AG09319 (cell line): ENCODE measurements at regions not wholly inside any gene's neighbourhood (a gene's known extent, or its start where the extent isn't known, plus 50 kb on each side); places are given as distances from the start of the nearest gene placed in this dataset.
A peak's percentile ranks its signal among the peaks of the same experiment; 100 is the strongest.

Experiments
- DNase-seq: peaks from one replicate; pipeline ENCODE4 v3.0.0-alpha.2; 2010; ENCODE audit warnings: low read depth; ENCODE audit errors: extremely low read depth
- CTCF ChIP-seq: IDR thresholded peaks from 2 replicates; pipeline ENCODE4 v1.5.1; 2011; ENCODE audit warnings: low read depth, mild to moderate bottlenecking, inconsistent platforms, low read length, moderate library complexity

DNA sequence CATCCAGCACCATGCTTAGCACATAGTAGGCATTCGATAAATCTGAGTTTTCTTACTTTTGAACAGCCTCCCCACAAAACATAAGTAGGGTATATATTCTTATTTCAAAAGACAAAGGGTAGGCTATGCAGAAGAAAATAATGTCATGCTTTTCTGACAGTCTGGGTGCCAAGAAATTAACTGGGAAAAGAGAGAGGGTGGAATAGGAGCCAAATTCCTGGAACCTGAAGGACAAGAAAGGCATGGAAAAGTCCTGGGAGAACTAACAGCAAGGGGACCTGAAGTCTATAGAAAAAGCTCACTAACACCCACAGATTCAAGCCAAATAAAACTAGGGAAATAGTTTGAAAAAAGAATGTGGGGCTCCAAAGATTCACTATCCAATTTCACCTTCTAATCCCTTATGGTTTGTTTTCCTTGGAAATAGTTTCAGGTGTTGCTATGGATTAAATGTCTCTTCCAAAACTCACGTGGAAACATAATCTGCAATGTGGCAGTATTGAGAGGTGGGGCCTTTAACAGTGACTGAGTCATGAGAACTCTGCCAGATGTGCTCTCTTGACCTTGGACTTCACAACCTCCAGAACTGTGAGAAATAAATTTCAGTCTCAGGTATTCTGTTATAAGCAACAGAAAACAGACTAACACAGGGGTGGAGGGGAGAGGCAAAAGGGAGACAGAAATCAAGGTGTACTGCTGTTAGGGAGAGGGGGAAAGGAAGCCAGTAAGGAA, 173.3 kb upstream of the ARHGEF9 start:
- TF ChIP-seq CTCF, result no peak

GRCh38 chrX:63935835-63936234, 150.8 kb upstream of the ARHGEF9 start:
- no peak for DNase-seq
- TF ChIP-seq CTCF, result no peak

More for the DNA sequence above, 173.3 kb upstream of the ARHGEF9 start:
- no peak for DNase-seq

DNA sequence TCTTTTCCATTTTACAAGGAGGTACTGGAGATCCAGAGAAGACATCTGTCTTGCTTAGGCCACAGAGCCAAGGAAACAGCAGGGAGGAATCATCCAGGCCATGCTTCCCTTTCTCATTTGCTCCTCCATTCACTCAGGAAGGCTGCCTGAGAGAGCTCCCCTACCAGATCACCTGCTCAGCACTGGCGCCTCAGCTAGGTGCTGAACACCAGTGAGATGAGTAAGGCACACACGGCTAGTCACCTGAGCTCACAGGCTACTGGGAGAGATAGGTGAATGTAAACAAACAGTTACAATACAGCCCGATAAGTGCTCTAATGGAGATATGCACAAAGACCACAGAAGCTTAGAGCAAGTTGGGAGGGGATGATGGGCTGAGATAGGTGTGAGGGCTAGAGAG, 149.8 kb upstream of the ARHGEF9 start:
- DNase-seq, result no peak
- no peak for TF ChIP-seq CTCF

DNA sequence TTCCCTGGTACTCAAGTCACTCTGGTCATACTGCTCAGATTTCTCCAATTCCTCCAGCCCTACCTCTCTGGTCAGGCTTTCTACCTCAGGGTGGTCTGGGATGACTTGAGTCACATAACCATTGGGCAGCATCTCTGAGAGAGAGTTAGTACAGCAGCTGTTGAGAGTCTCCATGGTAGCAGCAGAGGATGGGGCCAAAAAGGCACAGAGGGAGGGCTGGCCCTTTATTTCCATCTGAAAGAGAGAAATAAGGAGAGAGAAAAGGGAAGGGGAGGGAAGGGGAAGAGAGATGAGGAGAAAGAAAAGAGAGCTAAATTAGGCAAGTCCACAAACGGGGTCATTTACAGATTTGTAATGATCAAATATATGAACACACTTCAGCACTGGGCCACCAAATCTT, 149.1 kb upstream of the ARHGEF9 start:
- DNase-seq, result no peak
- no peak for TF ChIP-seq CTCF

DNA sequence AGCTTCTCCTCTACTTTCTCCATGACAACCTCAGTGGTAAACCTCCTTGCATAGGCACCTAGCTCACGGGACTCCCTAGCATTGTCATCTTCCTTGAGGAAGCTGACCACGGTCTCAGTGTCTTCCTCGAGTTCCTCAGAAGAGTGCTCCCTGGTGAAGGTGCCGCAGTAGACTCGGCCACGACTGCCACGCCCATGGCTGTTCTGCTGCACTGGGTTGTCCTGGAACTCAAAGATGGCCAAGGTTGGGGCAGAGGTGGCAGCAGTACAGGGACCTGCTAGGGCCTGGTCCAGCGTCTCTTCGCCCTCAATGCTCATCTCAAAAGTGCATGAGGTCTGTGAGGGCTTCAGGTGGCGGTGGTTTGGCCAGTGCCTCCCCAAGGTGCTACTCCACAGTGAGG, 147.9 kb upstream of the ARHGEF9 start:
- TF ChIP-seq CTCF, result no peak
- no peak for DNase-seq

GRCh38 chrX:63932006-63932405, 147.0 kb upstream of the ARHGEF9 start:
- TF ChIP-seq CTCF, result no peak
- DNase-seq, result no peak

DNA sequence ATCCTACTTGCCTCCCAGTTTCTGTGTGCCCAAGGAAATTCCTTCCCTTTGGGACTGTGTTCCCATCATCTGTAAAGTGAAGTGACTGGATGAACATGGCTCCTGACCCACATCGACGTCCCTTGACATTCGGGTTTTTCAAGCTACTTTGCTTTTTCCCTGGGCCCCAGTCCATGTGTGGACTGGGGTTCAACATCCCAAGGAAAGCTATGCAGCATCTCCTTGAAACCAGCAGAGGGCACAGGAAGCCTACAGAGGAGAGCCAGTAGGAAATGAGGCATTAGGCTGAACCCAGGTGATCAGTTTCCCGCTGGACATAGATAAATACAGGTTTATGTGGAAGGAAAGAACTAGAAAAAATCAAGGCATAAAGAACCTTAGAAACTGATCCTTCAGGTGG, 145.1 kb upstream of the ARHGEF9 start:
- DNase-seq, result no peak
- peak; percentile 14 for TF ChIP-seq CTCF
